Neural progenitor cell (in vitro differentiated cells): ENCODE measurements at regions not wholly inside any gene's neighbourhood (a gene's known extent, or its start where the extent isn't known, plus 50 kb on each side); places are given as distances from the start of the nearest gene placed in this dataset.

Experiments used
- CTCF ChIP-seq: fragments of 200-600 bp; sonication (generic); IDR thresholded peaks from 2 replicates; pipeline ENCODE4 v1.5.1; 2017; ENCODE audit warnings: antibody characterized with exemption, mild to moderate bottlenecking
- EZH2 ChIP-seq: fragments of 200-600 bp; sonication (generic); IDR thresholded peaks from 2 replicates; pipeline ENCODE4 v1.6.1; 2017; ENCODE audit warnings: antibody characterized with exemption, mild to moderate bottlenecking, moderate library complexity
- EZH2phosphoT487 ChIP-seq: fragments of 200-600 bp; sonication (generic); IDR thresholded peaks from 2 replicates; pipeline ENCODE4 v1.6.1; 2017; ENCODE audit warnings: antibody characterized with exemption

GRCh38 chr1:25118546-25118945 is 113.8 kb downstream of the SYF2 start:
- TF ChIP-seq CTCF (no peak), EZH2 (no peak), EZH2phosphoT487 (no peak)
